ENCODE measurements at regions not wholly inside any gene's neighbourhood (a gene's known extent, or its start where the extent isn't known, plus 50 kb on each side); places are given as distances from the start of the nearest gene placed in this dataset.

- ATAC-seq = no peak
- Mint-ChIP-seq H3K27ac (no peak overlapping the region), H3K4me3 (no peak overlapping the region), H3K9me3 (no peaks in the 10 kb centered on the region), H3K4me1 (no peaks in the 10 kb centered on the region), H3K27me3 (no peaks in the 10 kb centered on the region)
- DNase-seq = no peak
These were observed 70.7 kb upstream of the RANBP6 start for GRCh38 chr9:6086006-6086655.

- peak; percentile 88 for ATAC-seq
- Mint-ChIP-seq H3K4me3 (peak overlapping the region; percentile 81 to 85), H3K27ac (peak overlapping the region; percentile 94 to 95), H3K4me1 (peaks cover 9% of the 10 kb centered on the region), H3K27me3 (no peaks in the 10 kb centered on the region), H3K9me3 (peaks cover 0 to 6% of the 10 kb centered on the region in 2 donors)
- DNase-seq = peak; percentile 38 to 70
These were observed 64.8 kb upstream of the RANBP6 start for GRCh38 chr9:6080154-6080716.

GRCh38 chr9:6079386-6079785 is 64.0 kb upstream of the RANBP6 start:
- ATAC-seq = no peak
- Mint-ChIP-seq H3K27me3 (no peaks in the 10 kb centered on the region), H3K4me3 (peak overlapping the region; percentile 6 to 85), H3K27ac (peak overlapping the region in 1 of 2 donors; percentile 49), H3K9me3 (peaks cover 0 to 6% of the 10 kb centered on the region in 2 donors), H3K4me1 (peaks cover 9% of the 10 kb centered on the region)
- DNase-seq = no peak

GRCh38 chr9:6078382-6079105 is 63.1 kb upstream of the RANBP6 start:
- peaks cover 0 to 6% of the 10 kb centered on the region in 2 donors for H3K9me3 Mint-ChIP-seq
- peaks cover 9% of the 10 kb centered on the region for H3K4me1 Mint-ChIP-seq
- H3K27me3 Mint-ChIP-seq = no peaks in the 10 kb centered on the region
- DNase-seq (no peak), ATAC-seq (no peak)
- H3K27ac Mint-ChIP-seq = no peak overlapping the region
- H3K4me3 Mint-ChIP-seq = no peak overlapping the region

- Mint-ChIP-seq H3K27ac (no peak overlapping the region), H3K27me3 (no peaks in the 10 kb centered on the region), H3K4me3 (no peak overlapping the region), H3K9me3 (peaks cover 0 to 6% of the 10 kb centered on the region in 2 donors), H3K4me1 (peaks cover 9% of the 10 kb centered on the region)
- no peak for ATAC-seq
- DNase-seq = no peak
These were observed 61.4 kb upstream of the RANBP6 start for GRCh38 chr9:6076851-6077250.

GRCh38 chr9:6073731-6074130 is 58.3 kb upstream of the RANBP6 start:
- peaks cover 8 to 9% of the 10 kb centered on the region in 2 donors for H3K9me3 Mint-ChIP-seq
- H3K4me3 Mint-ChIP-seq = no peak overlapping the region
- ATAC-seq (no peak), DNase-seq (no peak)
- H3K4me1 Mint-ChIP-seq = peaks cover 10% of the 10 kb centered on the region
- no peaks in the 10 kb centered on the region for H3K27me3 Mint-ChIP-seq
- no peak overlapping the region for H3K27ac Mint-ChIP-seq

- Mint-ChIP-seq H3K27ac (no peak overlapping the region), H3K9me3 (peaks cover 8 to 16% of the 10 kb centered on the region in 2 donors), H3K4me1 (peaks cover 17% of the 10 kb centered on the region), H3K4me3 (no peak overlapping the region), H3K27me3 (no peaks in the 10 kb centered on the region)
- ATAC-seq (no peak), DNase-seq (no peak)
These were observed 57.4 kb upstream of the RANBP6 start for GRCh38 chr9:6072865-6073264.

GRCh38 chr9:6072453-6072852 is 57.0 kb upstream of the RANBP6 start:
- Mint-ChIP-seq H3K4me3 (no peak overlapping the region), H3K27ac (no peak overlapping the region), H3K4me1 (peaks cover 17% of the 10 kb centered on the region), H3K27me3 (no peaks in the 10 kb centered on the region), H3K9me3 (peaks cover 8 to 20% of the 10 kb centered on the region in 2 donors)
- no peak for ATAC-seq
- DNase-seq = no peak

GRCh38 chr9:6068983-6069382 is 53.6 kb upstream of the RANBP6 start:
- Mint-ChIP-seq H3K27me3 (no peaks in the 10 kb centered on the region), H3K9me3 (peaks cover 12 to 34% of the 10 kb centered on the region in 2 donors), H3K27ac (peak overlapping the region; percentile 93 to 98), H3K4me3 (peak overlapping the region; percentile 67 to 77), H3K4me1 (peaks cover 17% of the 10 kb centered on the region)
- DNase-seq (no peak), ATAC-seq (peak; percentile 98)

GRCh38 chr9:6067426-6067825 is 52.0 kb upstream of the RANBP6 start:
- H3K27me3 Mint-ChIP-seq = peaks cover 8% of the 10 kb centered on the region
- H3K9me3 Mint-ChIP-seq = peaks cover 12 to 35% of the 10 kb centered on the region in 2 donors
- DNase-seq (no peak), ATAC-seq (no peak)
- H3K4me3 Mint-ChIP-seq = no peak overlapping the region
- peak overlapping the region in 1 of 2 donors; percentile 14 for H3K27ac Mint-ChIP-seq
- peaks cover 17% of the 10 kb centered on the region for H3K4me1 Mint-ChIP-seq

Data from stimulated activated naive CD8-positive, alpha-beta T cell treated with anti-CD3 and anti-CD28 coated beads, Interleukin-15, amount 100 ng/mL, for 72 hours (primary cell).